ENCODE measurements at regions not wholly inside any gene's neighbourhood (a gene's known extent, or its start where the extent isn't known, plus 50 kb on each side); places are given as distances from the start of the nearest gene placed in this dataset.

DNA sequence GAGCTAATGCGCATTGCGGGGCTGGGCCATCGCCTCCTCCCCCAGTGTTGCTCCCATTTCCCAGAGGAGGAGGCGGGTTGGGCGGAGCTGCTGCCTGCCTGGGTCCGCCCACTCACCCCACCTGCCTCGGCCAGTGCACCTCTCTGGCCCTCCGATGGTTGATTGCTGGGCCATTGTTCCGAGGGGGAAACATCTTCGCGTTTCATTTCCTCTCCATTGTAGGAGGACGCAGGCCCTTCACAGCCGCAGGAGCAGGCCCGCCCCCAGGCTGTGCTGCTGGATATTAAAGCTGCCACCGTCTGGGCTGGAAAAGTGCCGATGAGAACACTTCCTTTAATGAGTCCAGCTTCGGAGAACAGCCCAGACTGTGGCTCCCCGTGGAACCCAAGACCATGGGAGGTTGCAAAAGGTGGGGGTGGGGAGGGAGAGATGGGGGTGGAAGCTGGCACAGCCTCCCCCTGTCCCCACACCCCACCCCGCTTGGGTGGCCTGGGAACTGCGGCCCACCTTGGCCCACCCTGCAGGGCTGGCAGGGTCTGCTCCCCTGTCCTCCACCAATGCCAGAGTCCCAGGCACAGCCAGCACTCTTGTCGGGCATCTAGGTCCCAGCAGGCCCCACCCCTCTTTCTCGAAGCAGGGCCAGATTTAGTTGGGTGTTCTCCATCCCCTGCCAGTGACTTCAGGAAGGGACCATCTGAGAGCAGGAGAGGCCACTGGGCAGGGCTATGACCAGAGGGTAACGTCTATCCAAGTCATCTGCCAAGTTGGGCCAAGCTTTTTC is 96.6 kb downstream of the ADRA2C start:
- TF ChIP-seq, protein P1, sequence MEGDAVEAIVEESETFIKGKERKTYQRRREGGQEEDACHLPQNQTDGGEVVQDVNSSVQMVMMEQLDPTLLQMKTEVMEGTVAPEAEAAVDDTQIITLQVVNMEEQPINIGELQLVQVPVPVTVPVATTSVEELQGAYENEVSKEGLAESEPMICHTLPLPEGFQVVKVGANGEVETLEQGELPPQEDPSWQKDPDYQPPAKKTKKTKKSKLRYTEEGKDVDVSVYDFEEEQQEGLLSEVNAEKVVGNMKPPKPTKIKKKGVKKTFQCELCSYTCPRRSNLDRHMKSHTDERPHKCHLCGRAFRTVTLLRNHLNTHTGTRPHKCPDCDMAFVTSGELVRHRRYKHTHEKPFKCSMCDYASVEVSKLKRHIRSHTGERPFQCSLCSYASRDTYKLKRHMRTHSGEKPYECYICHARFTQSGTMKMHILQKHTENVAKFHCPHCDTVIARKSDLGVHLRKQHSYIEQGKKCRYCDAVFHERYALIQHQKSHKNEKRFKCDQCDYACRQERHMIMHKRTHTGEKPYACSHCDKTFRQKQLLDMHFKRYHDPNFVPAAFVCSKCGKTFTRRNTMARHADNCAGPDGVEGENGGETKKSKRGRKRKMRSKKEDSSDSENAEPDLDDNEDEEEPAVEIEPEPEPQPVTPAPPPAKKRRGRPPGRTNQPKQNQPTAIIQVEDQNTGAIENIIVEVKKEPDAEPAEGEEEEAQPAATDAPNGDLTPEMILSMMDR (conservative IDR thresholded peaks at IDR 0.05), result no peak
- no peak for TF ChIP-seq ZFX (IDR thresholded peaks at IDR 0.05)
